Ovary (tissue), 7 donors: ENCODE measurements at regions not wholly inside any gene's neighbourhood (a gene's known extent, or its start where the extent isn't known, plus 50 kb on each side); places are given as distances from the start of the nearest gene placed in this dataset.

Experiments
- DNase-seq, 5 donors: peaks; one replicate each; pipeline ENCODE4 v3.0.0-alpha.2; 2019 to 2020
- H3K27ac ChIP-seq, 2 donors: fragments of 200-600 bp; one replicate each; pipeline versions ENCODE4 v1.5.1 to v1.8.0; 2019 to 2022
- H3K27me3 ChIP-seq: fragments of 200-600 bp; one replicate; pipeline ENCODE4 v1.8.0; 2022
- H3K36me3 ChIP-seq: fragments of 200-600 bp; sonication (generic); one replicate; pipeline ENCODE4 v1.5.1; 2019
- H3K4me1 ChIP-seq: one replicate; pipeline ENCODE4 v1.8.1; 2013; ENCODE audit warnings: mild to moderate bottlenecking, moderate library complexity; ENCODE audit not compliant: insufficient read depth
- H3K4me3 ChIP-seq: fragments of 200-600 bp; sonication (generic); one replicate; pipeline ENCODE4 v1.5.1; 2017
- H3K9me3 ChIP-seq, 2 donors: fragments of 200-600 bp in 1 of 2; sonication (generic) in 1 of 2; one replicate each; pipeline versions ENCODE4 v1.5.1 to v1.8.1; 2013 to 2019; ENCODE audit warnings: mild to moderate bottlenecking in 1 of 2, moderate library complexity in 1 of 2
- EP300 ChIP-seq: sonication (generic); formaldehyde crosslinking; IDR thresholded peaks from one replicate; pipeline ENCODE4 v1.6.1; 2017; ENCODE audit warnings: antibody characterized with exemption
- POLR2A ChIP-seq: fragments of 450-650 bp; IDR thresholded peaks from one replicate; pipeline ENCODE4 v1.6.1; 2017; ENCODE audit warnings: antibody characterized with exemption, mild to moderate bottlenecking, moderate library complexity
- WGBS, 3 donors: extraction: QIAGEN DNeasy Blood & Tissue Kit in 1 of 3; methylation state at CpG; one replicate each; pipeline versions ENCODE4 v1.1.5 to v1.1.7; 2013 to 2017; 5-methylcytosine and 5-hydroxymethylcytosine counted together
- intact Hi-C, 4 donors: fragments of 100-400 bp; cut with DNase I; formaldehyde crosslinking; loops; one replicate each; pipeline versions ENCODE4 v1.11.0 to v1.15.1; 2022 to 2023
- TF ChIP-seq, protein P1 (sequence below), 3 donors: fragments of 450-650 bp in 2 of 3; fragments of 200-600 bp in 1 of 3; IDR thresholded peaks; one replicate each; pipeline versions ENCODE4 v1.5.1 to v1.8.0; 2016 to 2022; ENCODE audit warnings: antibody characterized with exemption in 3 of 3, mild to moderate bottlenecking in 1 of 3
- donor health status: DM: no; HTN: no; CAD: no; lungs with moderate emphysema.
- donor health status: DM: no; HTN: no; CAD: no.
- donor health status: Bipolar disorder and iron deficiency.
- donor health status: DM: no; HTN: no; CAD: no.
- donor health status: DM: yes; HTN: yes; CAD: no.

DNA sequence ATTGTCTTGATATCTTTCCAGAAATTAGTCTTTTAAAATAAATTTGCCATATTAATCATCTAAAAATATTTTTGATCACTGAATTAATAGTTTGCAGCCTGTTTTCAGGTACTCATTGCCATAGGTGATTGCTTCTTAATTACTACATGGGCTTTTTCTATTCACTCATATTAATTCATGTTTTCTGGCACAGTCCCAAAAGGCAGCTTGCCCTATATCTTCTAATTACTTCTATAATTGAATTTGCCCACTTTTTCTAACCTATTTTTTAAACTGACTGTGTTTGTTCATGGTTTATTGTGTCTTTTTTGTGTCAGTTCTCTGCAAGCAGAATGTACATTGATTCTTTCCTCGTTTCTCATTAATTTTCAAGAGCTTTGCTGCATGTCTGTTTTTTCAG is 85.7 kb upstream of the SOX2 start:
- Histone ChIP-seq H3K4me1 (no peaks in the 10 kb centered on the region), H3K27ac (no peak overlapping the region), H3K4me3 (no peak overlapping the region), H3K27me3 (no peaks in the 10 kb centered on the region), H3K36me3 (no peaks in the 10 kb centered on the region), H3K9me3 (no peaks in the 10 kb centered on the region)
- TF ChIP-seq POLR2A (no peak), EP300 (no peak)
- DNase-seq, result no peak
- 28 to 34% (median 31%) methylated on average over 1 of the region's 1 CpG for WGBS, 3 donors
- intact Hi-C loops, result no loop called here

DNA sequence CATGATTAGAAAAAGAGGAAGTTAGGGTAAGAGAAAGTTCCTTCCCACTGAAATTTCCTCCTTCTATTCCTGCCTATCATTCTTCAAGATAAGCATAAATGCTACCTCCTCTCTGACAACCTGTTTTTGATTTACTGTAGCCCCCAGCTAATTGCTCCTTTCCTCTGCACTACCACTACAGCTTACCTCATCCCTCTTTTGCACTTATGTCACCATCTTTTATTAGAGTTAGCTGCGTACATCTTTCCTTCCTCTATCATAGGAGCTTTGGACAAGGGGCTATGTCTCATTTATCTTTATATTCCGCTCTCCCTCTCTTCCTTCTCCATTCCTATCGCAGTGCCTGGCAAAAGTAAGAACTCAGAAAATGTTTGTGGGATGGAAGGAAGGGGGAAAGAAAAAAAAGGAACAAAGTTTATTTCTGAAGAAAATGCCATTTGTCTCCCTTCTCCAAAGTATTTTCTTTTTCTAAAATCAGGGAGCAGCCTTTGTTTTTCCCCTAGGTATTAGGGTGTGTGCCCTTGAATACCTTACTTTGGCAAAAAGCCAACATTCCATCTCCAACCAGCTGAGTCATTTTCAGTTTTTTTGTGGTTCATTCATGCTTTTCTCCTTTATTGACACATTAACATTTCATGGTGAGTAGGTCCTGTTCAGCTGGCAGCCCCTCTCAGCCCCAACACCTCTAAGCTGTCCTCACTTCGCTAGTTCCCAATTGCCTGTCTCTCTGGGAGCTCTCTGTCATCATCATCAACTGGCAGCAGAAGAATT is 87.6 kb upstream of the SOX2 start:
- WGBS, 3 donors, result 15 to 29% (median 19%) methylated on average over 4 of the region's 4 CpGs
- Histone ChIP-seq H3K36me3 (no peaks in the 10 kb centered on the region), H3K9me3 (no peaks in the 10 kb centered on the region), H3K27ac (no peak overlapping the region), H3K27me3 (no peaks in the 10 kb centered on the region), H3K4me3 (no peak overlapping the region), H3K4me1 (no peaks in the 10 kb centered on the region)
- DNase-seq, result no peak
- TF ChIP-seq, protein P1, sequence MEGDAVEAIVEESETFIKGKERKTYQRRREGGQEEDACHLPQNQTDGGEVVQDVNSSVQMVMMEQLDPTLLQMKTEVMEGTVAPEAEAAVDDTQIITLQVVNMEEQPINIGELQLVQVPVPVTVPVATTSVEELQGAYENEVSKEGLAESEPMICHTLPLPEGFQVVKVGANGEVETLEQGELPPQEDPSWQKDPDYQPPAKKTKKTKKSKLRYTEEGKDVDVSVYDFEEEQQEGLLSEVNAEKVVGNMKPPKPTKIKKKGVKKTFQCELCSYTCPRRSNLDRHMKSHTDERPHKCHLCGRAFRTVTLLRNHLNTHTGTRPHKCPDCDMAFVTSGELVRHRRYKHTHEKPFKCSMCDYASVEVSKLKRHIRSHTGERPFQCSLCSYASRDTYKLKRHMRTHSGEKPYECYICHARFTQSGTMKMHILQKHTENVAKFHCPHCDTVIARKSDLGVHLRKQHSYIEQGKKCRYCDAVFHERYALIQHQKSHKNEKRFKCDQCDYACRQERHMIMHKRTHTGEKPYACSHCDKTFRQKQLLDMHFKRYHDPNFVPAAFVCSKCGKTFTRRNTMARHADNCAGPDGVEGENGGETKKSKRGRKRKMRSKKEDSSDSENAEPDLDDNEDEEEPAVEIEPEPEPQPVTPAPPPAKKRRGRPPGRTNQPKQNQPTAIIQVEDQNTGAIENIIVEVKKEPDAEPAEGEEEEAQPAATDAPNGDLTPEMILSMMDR (IDR thresholded peaks at IDR 0.05), result no peak
- no peak for TF ChIP-seq EP300
- TF ChIP-seq POLR2A, result no peak
- intact Hi-C loops, result no loop called here

DNA sequence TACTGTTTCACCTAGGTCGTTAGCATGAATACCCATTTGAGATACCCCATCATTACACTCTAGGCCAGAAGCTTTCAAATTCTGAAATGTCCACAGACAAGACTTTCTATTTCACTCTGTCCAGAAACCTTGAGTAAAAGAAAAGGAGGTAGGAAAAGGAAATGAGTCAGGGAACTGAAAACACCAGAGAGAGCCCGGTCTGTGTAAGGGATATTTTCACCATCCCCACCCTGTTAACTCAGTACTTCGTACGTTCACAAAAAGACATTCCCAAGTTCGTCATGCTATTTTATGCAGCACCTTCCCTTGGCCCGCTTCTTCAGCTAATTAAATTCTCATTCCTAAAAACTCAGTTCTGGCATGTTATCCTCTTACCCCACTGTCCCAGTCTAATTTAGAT is 89.4 kb upstream of the SOX2 start:
- Histone ChIP-seq H3K4me3 (no peak overlapping the region), H3K36me3 (no peaks in the 10 kb centered on the region), H3K27me3 (no peaks in the 10 kb centered on the region), H3K27ac (no peak overlapping the region), H3K9me3 (no peaks in the 10 kb centered on the region), H3K4me1 (no peaks in the 10 kb centered on the region)
- no peak for TF ChIP-seq POLR2A
- no peak for TF ChIP-seq EP300
- TF ChIP-seq, protein P1 (IDR thresholded peaks at IDR 0.05), result no peak
- intact Hi-C loops, result no loop called here
- no peak for DNase-seq
- 66 to 75% (median 72%) methylated on average over 6 of the region's 6 CpGs for WGBS, 3 donors

DNA sequence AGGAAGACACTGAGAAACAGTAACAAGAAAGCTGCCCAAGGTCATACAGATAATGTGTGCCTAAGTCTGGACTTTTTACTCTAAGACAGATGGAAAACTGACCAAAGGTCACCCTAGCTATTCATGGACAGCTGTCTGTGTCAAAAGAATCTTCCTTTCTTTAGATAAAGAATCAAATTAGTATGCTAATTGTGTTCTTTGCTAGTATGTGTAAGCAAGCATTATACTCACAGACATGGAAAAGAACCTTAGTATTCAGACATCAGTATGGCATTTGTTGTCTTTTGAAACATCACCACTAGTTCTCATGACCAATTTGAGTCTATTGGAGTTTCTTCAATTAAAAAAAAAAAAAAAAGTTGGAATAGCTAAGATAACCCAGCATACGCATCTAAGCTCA is 91.8 kb upstream of the SOX2 start:
- 32 to 51% (median 50%) methylated on average over 1 of the region's 1 CpG for WGBS, 3 donors
- Histone ChIP-seq H3K27ac (no peak overlapping the region), H3K9me3 (no peaks in the 10 kb centered on the region), H3K4me3 (no peak overlapping the region), H3K27me3 (no peaks in the 10 kb centered on the region), H3K36me3 (no peaks in the 10 kb centered on the region), H3K4me1 (no peaks in the 10 kb centered on the region)
- intact Hi-C loops, result no loop called here
- no peak for DNase-seq
- TF ChIP-seq EP300 (no peak), POLR2A (no peak)
- TF ChIP-seq, protein P1 (IDR thresholded peaks at IDR 0.05), result no peak

DNA sequence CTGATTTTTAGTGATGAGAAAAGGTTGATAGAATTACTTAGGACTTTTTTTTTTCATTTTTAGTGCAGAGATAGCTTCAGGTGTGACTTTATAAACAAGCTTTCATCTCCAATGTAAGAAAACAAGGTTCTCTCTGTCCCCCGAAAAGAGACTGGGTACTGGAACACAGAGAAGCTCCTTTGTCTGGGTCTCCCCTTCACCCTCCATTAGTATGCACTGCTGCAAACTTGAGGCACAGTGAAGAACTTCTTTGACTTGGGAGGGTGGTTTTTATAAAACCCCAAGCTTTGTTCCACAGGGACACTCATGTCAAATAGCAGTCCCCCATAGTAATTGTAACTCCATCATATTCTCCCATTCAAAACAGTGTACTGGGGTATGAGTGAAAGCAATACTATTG is 93.5 kb upstream of the SOX2 start:
- 79 to 91% (median 81%) methylated on average over 1 of the region's 1 CpG for WGBS, 3 donors
- Histone ChIP-seq H3K27ac (no peak overlapping the region), H3K4me3 (no peak overlapping the region), H3K36me3 (no peaks in the 10 kb centered on the region), H3K4me1 (no peaks in the 10 kb centered on the region), H3K9me3 (no peaks in the 10 kb centered on the region), H3K27me3 (no peaks in the 10 kb centered on the region)
- intact Hi-C loops, result no loop called here
- TF ChIP-seq POLR2A (no peak), EP300 (no peak)
- TF ChIP-seq, protein P1 (IDR thresholded peaks at IDR 0.05), result no peak
- DNase-seq, result no peak
